Neuronal stem cell (in vitro differentiated cells): ENCODE measurements at regions not wholly inside any gene's neighbourhood (a gene's known extent, or its start where the extent isn't known, plus 50 kb on each side); places are given as distances from the start of the nearest gene placed in this dataset.

Source experiments
- DNase-seq: peaks from one replicate; pipeline ENCODE4 v3.0.0-alpha.2; 2013; ENCODE audit warnings: low spot score
- H2AFZ ChIP-seq: one replicate; pipeline ENCODE4 v1.6.1; 2013; ENCODE audit warnings: mild to moderate bottlenecking, low read length, inconsistent platforms
- H2AK5ac ChIP-seq: 2 replicates; pipeline ENCODE4 v1.6.1; 2013; ENCODE audit warnings: low read depth, mild to moderate bottlenecking, inconsistent platforms, low read length, moderate library complexity, mixed read lengths
- H2BK120ac ChIP-seq: 2 replicates; pipeline ENCODE4 v1.6.1; 2013; ENCODE audit warnings: low read depth, mild to moderate bottlenecking, inconsistent platforms, low read length, moderate library complexity, mixed read lengths
- H2BK12ac ChIP-seq: one replicate; pipeline ENCODE4 v1.6.1; 2013; ENCODE audit warnings: low read length, inconsistent platforms
- H2BK15ac ChIP-seq: 2 replicates; pipeline ENCODE4 v1.6.1; 2013; ENCODE audit warnings: mild to moderate bottlenecking, low read length, inconsistent platforms, mixed read lengths
- H2BK5ac ChIP-seq: one replicate; pipeline ENCODE4 v1.6.1; 2013; ENCODE audit warnings: inconsistent platforms, mild to moderate bottlenecking, low read length, moderate library complexity
- H3K14ac ChIP-seq: one replicate; pipeline ENCODE4 v1.6.1; 2013; ENCODE audit warnings: low read length, inconsistent platforms
- H3K18ac ChIP-seq: 2 replicates; pipeline ENCODE4 v1.6.1; 2013; ENCODE audit warnings: low read length, inconsistent platforms
- H3K23ac ChIP-seq: 2 replicates; pipeline ENCODE4 v1.6.1; 2013; ENCODE audit warnings: low read depth, mild to moderate bottlenecking, mixed read lengths, low read length, inconsistent platforms; ENCODE audit not compliant: poor library complexity
- H3K27ac ChIP-seq: replicated peaks from 3 replicates; pipeline ENCODE4 v1.5.1; 2013; ENCODE audit warnings: low read length, inconsistent platforms
- H3K27me3 ChIP-seq, 3 experiments: 2 replicates each; pipeline ENCODE4 v1.6.1; 2013; ENCODE audit warnings: low read length in 3 of 3, mild to moderate bottlenecking in 2 of 3, inconsistent platforms in 1 of 3, low read depth in 1 of 3, mixed read lengths in 1 of 3, moderate library complexity in 1 of 3; ENCODE audit not compliant: control insufficient read depth in 3 of 3, insufficient read depth in 3 of 3
- H3K36me3 ChIP-seq, 2 donors: replicated peaks in 1 of 2; 2 replicates each; pipeline ENCODE4 v1.6.1; 2013; ENCODE audit warnings: low read length in 2 of 2; ENCODE audit not compliant: control insufficient read depth in 2 of 2, insufficient read depth in 2 of 2
- H3K4ac ChIP-seq: 2 replicates; pipeline ENCODE4 v1.6.1; 2013; ENCODE audit warnings: inconsistent platforms, mild to moderate bottlenecking, low read length, moderate library complexity
- H3K4me1 ChIP-seq, 2 donors: 1 replicate in 1 of 2; 2 replicates in 1 of 2; pipeline ENCODE4 v1.6.1; 2013; ENCODE audit warnings: low read length in 2 of 2, low read depth in 1 of 2; ENCODE audit not compliant: control insufficient read depth in 2 of 2, insufficient read depth in 1 of 2
- H3K4me2 ChIP-seq: one replicate; pipeline ENCODE4 v1.6.1; 2013; ENCODE audit warnings: mild to moderate bottlenecking, low read length, inconsistent platforms; ENCODE audit not compliant: insufficient read depth, poor library complexity, severe bottlenecking
- H3K4me3 ChIP-seq, 2 donors: 2 replicates each; pipeline ENCODE4 v1.5.1; 2013; ENCODE audit warnings: low read length in 2 of 2, mild to moderate bottlenecking in 2 of 2, inconsistent platforms in 1 of 2, moderate library complexity in 1 of 2
- H3K79me1 ChIP-seq: one replicate; pipeline ENCODE4 v1.6.1; 2013; ENCODE audit warnings: low read depth, mild to moderate bottlenecking, inconsistent platforms, low read length, moderate library complexity
- H3K9ac ChIP-seq: one replicate; pipeline ENCODE4 v1.6.1; 2013; ENCODE audit warnings: mild to moderate bottlenecking, low read depth, low read length, inconsistent platforms; ENCODE audit not compliant: poor library complexity
- H3K9me3 ChIP-seq, 2 donors: replicated peaks in 1 of 2; 2 replicates each; pipeline versions ENCODE3 to v1.6.1; 2013; ENCODE audit warnings: low read length in 2 of 2, mild to moderate bottlenecking in 2 of 2, inconsistent platforms in 1 of 2, low read depth in 1 of 2, mixed read lengths in 1 of 2, moderate library complexity in 1 of 2; ENCODE audit not compliant: control insufficient read depth in 2 of 2, insufficient read depth in 1 of 2
- H4K8ac ChIP-seq: one replicate; pipeline ENCODE4 v1.6.1; 2013; ENCODE audit warnings: low read depth, mild to moderate bottlenecking, inconsistent platforms, low read length, moderate library complexity
- H4K91ac ChIP-seq: one replicate; pipeline ENCODE4 v1.6.1; 2013; ENCODE audit warnings: low read length, low read depth, mild to moderate bottlenecking, inconsistent platforms; ENCODE audit not compliant: poor library complexity
- WGBS, 2 donors: extraction: QIAGEN DNeasy Blood & Tissue Kit; methylation state at CpG; one replicate each; pipeline ENCODE4 v1.1.7; 2013; ENCODE audit warnings: missing lambda C conversion rate in 2 of 2, mixed read lengths in 1 of 2; ENCODE audit not compliant: insufficient read length in 2 of 2, insufficient replicate concordance in 1 of 2; ENCODE audit errors: extremely low coverage in 2 of 2; 5-methylcytosine and 5-hydroxymethylcytosine counted together

- Histone ChIP-seq H3K27ac (no peak overlapping the region), H3K4me1 (peaks cover 0 to 9% of the 10 kb centered on the region in 2 donors)
Measured at GRCh38 chr5:82986404-82986803, 90.8 kb downstream of the TMEM167A start.

DNA sequence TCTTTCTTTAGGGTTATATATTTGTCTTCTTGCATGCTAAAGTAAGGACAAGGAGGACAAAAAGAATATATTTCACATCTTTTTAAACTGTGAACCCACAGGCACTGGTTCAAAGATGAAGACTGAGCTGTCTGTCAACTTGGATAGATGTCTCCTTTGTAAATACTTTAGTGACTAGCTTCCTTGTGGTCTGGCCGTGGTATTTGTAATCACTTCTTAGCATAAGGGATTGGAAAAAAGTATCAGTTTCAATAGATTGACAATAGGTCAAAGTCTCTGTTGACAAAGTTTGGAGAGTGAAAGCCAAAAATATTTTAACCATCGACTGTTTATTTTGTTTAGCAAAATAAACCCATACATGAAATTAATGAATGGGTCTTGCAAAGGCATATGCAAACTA, 91.4 kb downstream of the TMEM167A start:
- H2AFZ ChIP-seq: peak overlapping the region; percentile 73
- H3K4ac ChIP-seq: no peak overlapping the region
- no peak overlapping the region for H2BK5ac ChIP-seq
- H3K18ac ChIP-seq: no peak overlapping the region
- H4K91ac ChIP-seq: no peak overlapping the region
- peaks cover 0 to 9% of the 10 kb centered on the region in 2 donors for H3K4me1 ChIP-seq
- no peak overlapping the region for H4K8ac ChIP-seq
- no peak overlapping the region for H2BK15ac ChIP-seq
- no peak for DNase-seq
- no peak overlapping the region for H3K23ac ChIP-seq
- no peak overlapping the region for H3K9ac ChIP-seq
- no peak overlapping the region for H3K4me2 ChIP-seq
- H3K79me1 ChIP-seq: no peaks in the 10 kb centered on the region
- H2BK12ac ChIP-seq: no peak overlapping the region
- no peak overlapping the region for H3K4me3 ChIP-seq
- no peaks in the 10 kb centered on the region for H3K27me3 ChIP-seq
- no peaks in the 10 kb centered on the region for H3K9me3 ChIP-seq
- H3K36me3 ChIP-seq: no peaks in the 10 kb centered on the region
- H2BK120ac ChIP-seq: no peak overlapping the region
- no peak overlapping the region for H2AK5ac ChIP-seq
- WGBS, 2 donors: no CpG with 5 or more reads among the region's 2 CpGs
- no peak overlapping the region for H3K27ac ChIP-seq
- H3K14ac ChIP-seq: no peak overlapping the region

More at GRCh38 chr5:82986404-82986803, 90.8 kb downstream of the TMEM167A start:
- Histone ChIP-seq H2BK15ac (no peak overlapping the region), H3K4me3 (no peak overlapping the region), H2AK5ac (no peak overlapping the region), H3K4me2 (no peak overlapping the region), H4K8ac (no peak overlapping the region), H3K14ac (no peak overlapping the region), H2BK12ac (no peak overlapping the region), H3K9ac (no peak overlapping the region), H3K23ac (no peak overlapping the region), H3K79me1 (no peaks in the 10 kb centered on the region), H4K91ac (no peak overlapping the region), H3K9me3 (no peaks in the 10 kb centered on the region), H3K36me3 (no peaks in the 10 kb centered on the region), H2BK120ac (no peak overlapping the region), H2BK5ac (no peak overlapping the region), H3K27me3 (no peaks in the 10 kb centered on the region), H3K4ac (no peak overlapping the region), H2AFZ (no peak overlapping the region), H3K18ac (no peak overlapping the region)
- DNase-seq: no peak

DNA sequence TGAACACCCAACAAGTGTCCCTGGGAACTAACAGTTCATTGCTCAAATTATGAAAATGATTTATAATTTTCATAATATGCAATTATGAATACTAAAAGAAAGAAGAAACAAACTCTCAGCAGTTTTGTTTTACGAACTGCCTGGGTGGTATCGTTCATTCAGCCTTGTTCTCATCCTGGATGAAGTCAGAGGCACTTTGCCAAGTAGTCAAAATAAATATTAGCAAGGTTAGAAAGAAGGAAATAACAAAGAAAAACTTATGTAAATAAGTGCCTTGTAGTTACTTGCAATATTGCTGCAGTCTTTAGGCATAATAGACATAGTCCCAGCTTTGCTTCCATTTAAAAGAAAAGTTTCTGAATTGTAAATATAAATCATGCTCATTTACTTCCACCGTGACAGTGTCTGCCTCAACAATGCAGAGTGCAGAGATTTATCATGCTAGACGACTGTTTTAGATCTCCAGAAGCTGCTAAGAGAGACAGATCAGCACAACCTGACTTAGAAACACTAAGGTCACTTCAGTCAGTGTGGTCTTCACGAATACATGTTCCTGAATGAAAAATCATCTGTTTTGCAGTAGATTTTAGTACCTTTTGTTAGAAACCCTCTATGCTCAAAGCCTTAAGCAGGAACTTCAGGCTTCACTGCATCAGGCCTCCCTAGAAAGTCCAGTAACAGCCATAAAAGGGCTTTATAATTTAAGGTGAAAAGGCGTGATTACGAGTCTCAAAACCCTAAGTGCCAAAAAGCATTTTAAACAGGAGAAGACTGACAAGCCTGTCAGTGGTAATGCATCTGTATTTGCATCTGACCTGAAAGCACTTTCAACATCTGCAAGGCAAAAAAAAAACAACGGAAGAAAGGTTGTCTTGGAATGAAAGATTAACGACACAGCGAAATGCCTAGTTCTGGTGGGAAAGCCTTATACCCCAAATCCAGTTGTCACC, 92.1 kb downstream of the TMEM167A start:
- Histone ChIP-seq H3K4ac (no peak overlapping the region), H2AFZ (peak overlapping the region; percentile 73), H3K36me3 (no peaks in the 10 kb centered on the region), H2BK12ac (no peak overlapping the region), H2BK15ac (no peak overlapping the region), H3K18ac (no peak overlapping the region), H3K23ac (no peak overlapping the region), H3K27ac (no peak overlapping the region), H4K8ac (no peak overlapping the region), H3K79me1 (no peaks in the 10 kb centered on the region), H2BK120ac (no peak overlapping the region), H3K4me3 (no peak overlapping the region), H2AK5ac (no peak overlapping the region), H3K9ac (no peak overlapping the region), H3K14ac (no peak overlapping the region), H3K9me3 (no peaks in the 10 kb centered on the region), H4K91ac (no peak overlapping the region), H3K4me1 (peaks cover 0 to 9% of the 10 kb centered on the region in 2 donors), H2BK5ac (no peak overlapping the region), H3K4me2 (no peak overlapping the region), H3K27me3 (no peaks in the 10 kb centered on the region)
- no peak for DNase-seq
- no CpG with 5 or more reads among the region's 10 CpGs for WGBS, 2 donors

- WGBS, 2 donors: no CpG with 5 or more reads among the region's 2 CpGs
- peaks cover 0 to 9% of the 10 kb centered on the region in 2 donors for H3K4me1 ChIP-seq
- H2BK5ac ChIP-seq: no peak overlapping the region
- no peaks in the 10 kb centered on the region for H3K79me1 ChIP-seq
- no peak overlapping the region for H3K14ac ChIP-seq
- no peaks in the 10 kb centered on the region for H3K36me3 ChIP-seq
- H3K27ac ChIP-seq: no peak overlapping the region
- no peak for DNase-seq
- H3K27me3 ChIP-seq: no peaks in the 10 kb centered on the region
- H4K91ac ChIP-seq: no peak overlapping the region
- H3K9me3 ChIP-seq: no peaks in the 10 kb centered on the region
- H2BK120ac ChIP-seq: no peak overlapping the region
- no peak overlapping the region for H3K23ac ChIP-seq
- H2AK5ac ChIP-seq: no peak overlapping the region
- H4K8ac ChIP-seq: no peak overlapping the region
- no peak overlapping the region for H2AFZ ChIP-seq
- H3K4ac ChIP-seq: no peak overlapping the region
- H3K18ac ChIP-seq: no peak overlapping the region
- no peak overlapping the region for H3K9ac ChIP-seq
- no peak overlapping the region for H3K4me2 ChIP-seq
- H2BK15ac ChIP-seq: no peak overlapping the region
- no peak overlapping the region for H3K4me3 ChIP-seq
- no peak overlapping the region for H2BK12ac ChIP-seq
Measured at GRCh38 chr5:82982846-82983245, 94.3 kb downstream of the TMEM167A start.
